HepG2 (cell line): ENCODE measurements at regions not wholly inside any gene's neighbourhood (a gene's known extent, or its start where the extent isn't known, plus 50 kb on each side); places are given as distances from the start of the nearest gene placed in this dataset.

ENCODE experiments used
- MAFK ChIP-seq, 2 experiments: IDR thresholded peaks in 1 of 2; conservative IDR thresholded peaks in 1 of 2; 2 replicates each; pipeline ENCODE4 v1.6.1; 2011; ENCODE audit warnings: improper control_type of control experiment in 2 of 2, low read length in 2 of 2
- MATR3 ChIP-seq: sonication (generic); formaldehyde crosslinking; IDR thresholded peaks from 2 replicates; pipeline ENCODE4 v1.4.0; 2020; ENCODE audit warnings: missing genetic modification reagents
- POLR2AphosphoS2 ChIP-seq: IDR thresholded peaks from 2 replicates; pipeline ENCODE4 v1.6.1; 2011; ENCODE audit warnings: low read depth, low read length, improper control_type of control experiment
- ZNF207 ChIP-seq: fragments of 450-650 bp; IDR thresholded peaks from 2 replicates; pipeline ENCODE4 v1.6.1; 2016; ENCODE audit warnings: antibody characterized with exemption, borderline replicate concordance
- TF ChIP-seq, protein P1 (sequence below): sonication (generic); formaldehyde crosslinking; IDR thresholded peaks from 2 replicates; pipeline ENCODE4 v1.4.0; 2020; ENCODE audit warnings: missing genetic modification reagents

DNA sequence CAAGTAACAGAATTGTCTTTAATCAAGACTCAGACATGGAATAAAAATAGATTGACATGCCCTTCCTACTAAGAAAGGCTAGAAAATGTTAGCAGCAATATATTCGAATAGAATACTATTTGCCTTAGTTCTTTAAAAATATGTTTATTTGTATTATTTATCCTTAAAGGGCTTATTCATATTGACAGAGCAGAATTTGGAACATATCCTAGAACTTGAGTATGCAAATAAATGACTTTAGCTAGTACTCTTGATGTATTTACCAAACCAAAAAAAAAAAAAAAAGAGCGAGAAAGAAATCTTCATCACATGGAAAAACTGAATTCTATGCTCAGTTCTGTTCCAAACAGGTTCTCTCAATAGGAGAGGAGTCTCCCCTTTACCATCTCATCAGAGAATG, 68.9 kb upstream of the PPARGC1A start:
- TF ChIP-seq ZNF207 (no peak), MATR3 (no peak), POLR2AphosphoS2 (no peak), MAFK (conservative IDR thresholded peaks at IDR 0.05 in 1 of 2, IDR thresholded peaks at IDR 0.05 in 1 of 2; ENCODE audit: low read length in 2 of 2) (no peak)
- TF ChIP-seq, protein P1, sequence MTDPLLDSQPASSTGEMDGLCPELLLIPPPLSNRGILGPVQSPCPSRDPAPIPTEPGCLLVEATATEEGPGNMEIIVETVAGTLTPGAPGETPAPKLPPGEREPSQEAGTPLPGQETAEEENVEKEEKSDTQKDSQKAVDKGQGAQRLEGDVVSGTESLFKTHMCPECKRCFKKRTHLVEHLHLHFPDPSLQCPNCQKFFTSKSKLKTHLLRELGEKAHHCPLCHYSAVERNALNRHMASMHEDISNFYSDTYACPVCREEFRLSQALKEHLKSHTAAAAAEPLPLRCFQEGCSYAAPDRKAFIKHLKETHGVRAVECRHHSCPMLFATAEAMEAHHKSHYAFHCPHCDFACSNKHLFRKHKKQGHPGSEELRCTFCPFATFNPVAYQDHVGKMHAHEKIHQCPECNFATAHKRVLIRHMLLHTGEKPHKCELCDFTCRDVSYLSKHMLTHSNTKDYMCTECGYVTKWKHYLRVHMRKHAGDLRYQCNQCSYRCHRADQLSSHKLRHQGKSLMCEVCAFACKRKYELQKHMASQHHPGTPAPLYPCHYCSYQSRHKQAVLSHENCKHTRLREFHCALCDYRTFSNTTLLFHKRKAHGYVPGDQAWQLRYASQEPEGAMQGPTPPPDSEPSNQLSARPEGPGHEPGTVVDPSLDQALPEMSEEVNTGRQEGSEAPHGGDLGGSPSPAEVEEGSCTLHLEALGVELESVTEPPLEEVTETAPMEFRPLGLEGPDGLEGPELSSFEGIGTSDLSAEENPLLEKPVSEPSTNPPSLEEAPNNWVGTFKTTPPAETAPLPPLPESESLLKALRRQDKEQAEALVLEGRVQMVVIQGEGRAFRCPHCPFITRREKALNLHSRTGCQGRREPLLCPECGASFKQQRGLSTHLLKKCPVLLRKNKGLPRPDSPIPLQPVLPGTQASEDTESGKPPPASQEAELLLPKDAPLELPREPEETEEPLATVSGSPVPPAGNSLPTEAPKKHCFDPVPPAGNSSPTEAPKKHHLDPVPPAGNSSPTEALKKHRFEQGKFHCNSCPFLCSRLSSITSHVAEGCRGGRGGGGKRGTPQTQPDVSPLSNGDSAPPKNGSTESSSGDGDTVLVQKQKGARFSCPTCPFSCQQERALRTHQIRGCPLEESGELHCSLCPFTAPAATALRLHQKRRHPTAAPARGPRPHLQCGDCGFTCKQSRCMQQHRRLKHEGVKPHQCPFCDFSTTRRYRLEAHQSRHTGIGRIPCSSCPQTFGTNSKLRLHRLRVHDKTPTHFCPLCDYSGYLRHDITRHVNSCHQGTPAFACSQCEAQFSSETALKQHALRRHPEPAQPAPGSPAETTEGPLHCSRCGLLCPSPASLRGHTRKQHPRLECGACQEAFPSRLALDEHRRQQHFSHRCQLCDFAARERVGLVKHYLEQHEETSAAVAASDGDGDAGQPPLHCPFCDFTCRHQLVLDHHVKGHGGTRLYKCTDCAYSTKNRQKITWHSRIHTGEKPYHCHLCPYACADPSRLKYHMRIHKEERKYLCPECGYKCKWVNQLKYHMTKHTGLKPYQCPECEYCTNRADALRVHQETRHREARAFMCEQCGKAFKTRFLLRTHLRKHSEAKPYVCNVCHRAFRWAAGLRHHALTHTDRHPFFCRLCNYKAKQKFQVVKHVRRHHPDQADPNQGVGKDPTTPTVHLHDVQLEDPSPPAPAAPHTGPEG = no peak
